HG03469 (cell line): ENCODE measurements at regions not wholly inside any gene's neighbourhood (a gene's known extent, or its start where the extent isn't known, plus 50 kb on each side); places are given as distances from the start of the nearest gene placed in this dataset.

Source experiments
- ATAC-seq: cut with Tn5 transposase; IDR thresholded peaks from one replicate; pipeline ENCODE4 v1.9.1; 2021; ENCODE audit warnings: mild to moderate bottlenecking, moderate library complexity, moderate number of reproducible peaks; ENCODE audit not compliant: unreplicated experiment

GRCh38 chr3:182243625-182244024, 531.9 kb downstream of the SOX2 start:
- no peak for ATAC-seq

GRCh38 chr3:182244222-182244971, 532.7 kb downstream of the SOX2 start:
- no peak for ATAC-seq

GRCh38 chr3:182245059-182245458, 533.3 kb downstream of the SOX2 start:
- ATAC-seq: no peak

GRCh38 chr3:182246870-182247269, 535.1 kb downstream of the SOX2 start:
- no peak for ATAC-seq

- ATAC-seq: no peak
Measured at GRCh38 chr3:182248349-182248880, 536.7 kb downstream of the SOX2 start.

- ATAC-seq: no peak
Measured at GRCh38 chr3:182252802-182253201, 540.5 kb upstream of the ATP11B start.

GRCh38 chr3:182255158-182255557, 538.1 kb upstream of the ATP11B start:
- no peak for ATAC-seq

GRCh38 chr3:182257361-182257760, 535.9 kb upstream of the ATP11B start:
- no peak for ATAC-seq

GRCh38 chr3:182258538-182259177, 534.6 kb upstream of the ATP11B start:
- no peak for ATAC-seq

GRCh38 chr3:182259579-182259978, 533.7 kb upstream of the ATP11B start:
- ATAC-seq: no peak

GRCh38 chr3:182261041-182261440, 532.3 kb upstream of the ATP11B start:
- no peak for ATAC-seq

GRCh38 chr3:182268711-182269110, 524.6 kb upstream of the ATP11B start:
- no peak for ATAC-seq

GRCh38 chr3:182276512-182276911, 516.8 kb upstream of the ATP11B start:
- no peak for ATAC-seq

- ATAC-seq: no peak
Measured at GRCh38 chr3:182284793-182285192, 508.5 kb upstream of the ATP11B start.

- no peak for ATAC-seq
Measured at GRCh38 chr3:182292591-182292990, 500.7 kb upstream of the ATP11B start.

- ATAC-seq: no peak
Measured at GRCh38 chr3:182294256-182294655, 499.0 kb upstream of the ATP11B start.

- ATAC-seq: no peak
Measured at GRCh38 chr3:182294696-182295095, 498.6 kb upstream of the ATP11B start.

GRCh38 chr3:182300266-182300665, 493.0 kb upstream of the ATP11B start:
- ATAC-seq: no peak

GRCh38 chr3:182303169-182303568, 490.1 kb upstream of the ATP11B start:
- no peak for ATAC-seq

GRCh38 chr3:182305881-182306665, 487.2 kb upstream of the ATP11B start:
- ATAC-seq: no peak

GRCh38 chr3:182308328-182308727, 485.0 kb upstream of the ATP11B start:
- ATAC-seq: no peak
